NCI-H1105 treated with DMSO at 0.1 percent for 48 hours (cell line): ENCODE measurements at regions not wholly inside any gene's neighbourhood (a gene's known extent, or its start where the extent isn't known, plus 50 kb on each side); places are given as distances from the start of the nearest gene placed in this dataset.

ENCODE experiments used
- DNase-seq: peaks from one replicate; lab custom pipeline; 2025; lab: John Stamatoyannopoulos, UW

DNA sequence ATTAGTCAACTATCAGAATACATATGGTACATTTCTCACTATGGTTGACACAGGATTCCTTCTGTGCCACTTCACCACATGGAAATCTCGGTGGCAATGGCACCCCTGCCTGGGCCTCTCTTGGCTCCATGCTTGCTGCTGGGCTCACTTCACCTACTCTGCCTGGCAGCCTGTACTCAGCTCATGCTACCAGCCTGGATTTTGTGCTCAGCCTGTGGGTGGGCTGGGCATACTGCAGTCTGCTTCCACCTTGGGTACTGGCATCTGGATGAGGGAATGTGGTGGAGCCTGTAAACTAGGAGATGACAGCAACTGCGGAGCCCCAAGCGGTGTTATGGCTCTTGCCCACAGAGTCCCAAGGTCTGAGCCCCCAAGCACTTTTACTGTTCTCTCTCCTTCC, 604.1 kb downstream of the MTRR start:
- DNase-seq = no peak

DNA sequence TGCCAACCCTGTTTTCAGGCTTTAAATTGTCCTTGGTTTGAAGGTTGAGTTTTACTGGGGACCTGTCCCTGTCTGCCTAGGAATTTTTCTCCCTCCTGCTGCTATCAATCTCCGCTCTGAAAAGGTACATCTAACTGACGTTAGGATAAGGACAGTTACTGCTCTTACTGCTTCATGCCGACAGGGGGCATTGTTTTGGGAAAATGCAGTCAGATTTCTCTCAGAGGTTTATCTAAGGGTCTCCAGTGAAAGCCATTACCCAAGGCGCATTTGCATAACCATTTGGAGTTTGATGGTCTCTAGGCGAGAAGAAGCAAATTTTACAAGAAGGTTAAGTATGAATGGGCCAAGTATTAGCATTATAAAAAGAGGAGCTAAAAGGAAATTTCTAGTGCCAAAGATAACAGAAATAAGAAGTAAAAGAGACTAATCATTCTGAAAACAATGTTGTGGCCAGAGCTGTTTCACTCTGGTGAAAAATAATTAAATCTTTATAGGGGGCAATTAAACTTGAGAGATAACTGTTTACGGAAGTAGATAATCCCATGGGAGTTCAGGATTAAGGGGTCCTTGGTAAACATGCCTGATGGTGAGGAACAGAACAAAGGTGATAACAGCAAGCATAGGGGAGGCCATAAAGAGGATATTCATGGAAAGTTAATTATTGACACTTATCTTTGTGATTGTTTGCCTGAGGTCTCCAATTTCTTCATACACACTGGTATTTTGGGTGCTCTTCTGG, 605.0 kb downstream of the MTRR start:
- no peak for DNase-seq

DNA sequence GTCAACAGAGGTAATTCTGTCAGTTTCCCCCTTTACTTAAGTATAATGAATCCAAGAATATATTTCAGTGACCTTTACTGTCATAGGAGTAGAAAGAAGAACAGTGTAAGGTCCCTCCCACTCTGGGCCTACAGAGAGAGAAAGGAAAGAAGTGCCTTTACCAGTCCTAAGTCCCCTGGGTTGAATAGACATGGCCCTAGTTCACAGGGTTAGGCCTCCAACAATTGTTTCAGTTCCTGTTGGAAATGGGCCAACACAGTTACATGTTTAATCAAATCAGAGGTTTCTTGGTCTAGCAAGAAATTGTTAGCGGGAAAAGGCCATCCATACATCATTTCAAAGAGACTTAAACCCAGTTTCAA, 605.6 kb downstream of the MTRR start:
- DNase-seq = no peak

DNA sequence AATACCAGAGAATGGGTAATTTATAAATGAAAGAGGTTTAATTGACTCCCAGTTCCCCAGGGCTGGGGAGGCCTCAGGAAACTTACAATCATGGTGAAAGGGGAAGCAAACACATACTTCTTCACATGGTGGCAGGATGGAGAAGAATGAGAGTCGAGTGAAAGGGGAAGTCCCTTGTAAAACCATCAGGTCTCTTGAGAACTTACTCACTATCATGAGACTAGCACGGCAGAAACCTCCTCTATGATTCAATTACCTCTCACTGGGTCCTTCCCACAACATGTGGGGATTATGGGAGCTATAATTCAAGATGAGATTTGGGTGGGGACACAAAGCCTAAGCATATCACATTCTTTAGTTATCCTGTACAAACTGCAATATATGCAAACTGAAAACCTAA, 609.4 kb downstream of the MTRR start:
- no peak for DNase-seq

DNA sequence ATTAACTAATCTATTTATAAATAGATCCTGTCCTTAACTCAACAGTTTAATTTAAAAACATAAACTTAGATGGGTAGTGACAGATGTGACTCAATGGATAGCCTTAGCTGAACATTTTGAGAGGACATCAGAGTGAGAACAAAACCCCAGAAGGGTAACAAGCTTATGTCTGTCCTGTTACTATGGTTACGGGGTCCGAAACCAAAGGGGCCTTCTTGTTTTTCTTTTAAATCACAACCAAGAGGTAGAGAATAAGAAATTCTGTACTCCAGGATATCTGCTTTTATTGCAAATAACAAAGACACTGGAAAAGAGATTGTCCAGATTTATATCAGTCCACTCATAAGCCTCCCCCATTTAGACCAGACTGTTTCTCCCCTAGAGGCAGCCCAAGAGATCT, 612.1 kb downstream of the MTRR start:
- DNase-seq = no peak

DNA sequence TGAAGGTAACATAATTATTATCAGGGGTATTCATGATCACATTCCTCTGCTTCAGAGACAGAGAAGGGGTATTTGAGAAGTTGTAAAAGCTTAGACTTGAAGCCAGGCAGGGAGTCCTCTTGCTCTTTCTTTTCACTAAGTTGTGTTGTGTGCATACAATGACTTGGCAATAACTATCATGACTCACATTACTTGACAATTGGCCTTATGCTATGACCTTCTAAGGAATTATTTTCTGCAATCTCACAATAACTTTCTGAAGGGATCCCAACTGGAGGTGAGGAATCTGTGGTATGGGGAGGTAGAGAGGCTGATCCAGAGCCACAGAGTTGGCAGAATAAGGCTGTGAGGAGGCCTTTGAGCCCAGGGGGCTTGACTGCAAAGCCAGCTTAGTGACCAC, 622.3 kb downstream of the MTRR start:
- no peak for DNase-seq

DNA sequence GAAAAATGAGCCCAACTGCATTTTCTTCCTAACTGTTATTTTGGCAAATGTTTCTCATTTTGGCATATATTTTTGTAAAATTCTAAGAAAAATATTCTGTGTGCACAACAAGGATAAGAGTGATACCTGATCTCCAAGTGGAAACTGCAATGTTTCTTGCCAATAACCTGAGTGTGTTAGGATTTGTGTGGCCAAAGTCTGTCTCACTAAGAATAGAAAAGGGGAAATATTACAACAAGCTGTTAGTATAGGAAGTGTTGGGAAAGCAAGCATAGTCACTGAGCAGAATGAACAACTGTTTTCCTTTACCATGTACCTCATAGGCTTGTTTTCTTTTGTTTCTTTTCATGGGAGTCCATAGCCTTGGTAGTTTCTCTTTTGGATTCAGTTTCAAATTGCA, 624.2 kb downstream of the MTRR start:
- peak; percentile 64 for DNase-seq

DNA sequence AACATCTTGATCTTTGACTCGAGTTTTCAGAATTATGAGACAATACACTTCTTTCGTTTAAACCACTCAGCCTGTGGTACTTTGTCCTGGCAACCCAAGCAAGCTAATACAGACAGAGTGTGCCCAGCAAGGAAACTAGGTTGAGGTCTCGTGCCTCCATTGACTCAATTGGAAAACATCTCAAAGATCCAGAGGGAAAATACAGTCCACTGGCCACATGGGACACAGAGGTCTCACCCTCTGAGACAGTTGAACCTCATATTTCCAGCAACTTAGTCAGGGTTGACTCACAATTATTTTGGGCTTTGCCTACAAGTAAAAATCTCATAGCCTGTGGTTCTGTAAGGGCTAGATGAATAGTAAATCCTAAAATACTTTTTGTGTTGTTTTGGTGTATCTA, 631.5 kb downstream of the MTRR start:
- DNase-seq = no peak

DNA sequence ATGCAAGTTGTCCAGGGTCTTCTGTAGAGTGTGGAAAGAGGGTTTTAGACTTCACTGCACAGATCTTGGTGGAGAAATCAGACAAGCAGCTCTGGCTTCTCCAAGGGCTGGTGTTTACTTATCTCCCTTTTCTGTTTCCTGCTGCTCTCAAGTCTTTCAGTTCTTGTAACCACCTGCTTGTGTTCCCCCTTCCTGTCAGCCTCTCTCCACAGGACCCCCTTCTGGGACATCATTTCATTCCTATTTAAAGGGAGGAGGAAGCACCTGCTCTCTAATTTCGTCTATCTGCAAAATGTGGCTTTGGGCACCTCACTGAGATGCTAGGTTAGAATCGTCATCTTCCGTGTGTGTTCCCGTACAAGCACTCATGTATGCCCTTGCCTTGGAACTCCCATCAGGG, 636.2 kb downstream of the MTRR start:
- DNase-seq = no peak

DNA sequence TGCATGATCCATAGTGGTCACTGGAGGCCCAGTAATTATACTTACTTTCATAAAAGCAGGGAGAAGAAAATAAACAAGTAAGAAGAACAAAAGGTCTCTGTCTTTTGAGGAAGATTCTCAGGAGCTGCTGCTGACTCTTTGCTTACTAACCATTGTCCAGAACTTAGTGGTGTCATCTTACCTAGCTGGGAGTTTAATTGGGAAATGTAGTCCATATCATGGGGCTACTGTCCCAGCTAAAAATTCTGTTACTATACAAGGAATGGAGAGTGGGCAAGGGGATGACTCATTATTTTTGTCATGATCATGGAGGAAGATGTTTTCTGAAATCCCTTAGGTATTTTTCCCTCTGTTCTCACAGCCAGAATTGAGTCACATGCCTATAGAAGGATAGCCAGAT, 639.3 kb downstream of the MTRR start:
- DNase-seq = no peak

DNA sequence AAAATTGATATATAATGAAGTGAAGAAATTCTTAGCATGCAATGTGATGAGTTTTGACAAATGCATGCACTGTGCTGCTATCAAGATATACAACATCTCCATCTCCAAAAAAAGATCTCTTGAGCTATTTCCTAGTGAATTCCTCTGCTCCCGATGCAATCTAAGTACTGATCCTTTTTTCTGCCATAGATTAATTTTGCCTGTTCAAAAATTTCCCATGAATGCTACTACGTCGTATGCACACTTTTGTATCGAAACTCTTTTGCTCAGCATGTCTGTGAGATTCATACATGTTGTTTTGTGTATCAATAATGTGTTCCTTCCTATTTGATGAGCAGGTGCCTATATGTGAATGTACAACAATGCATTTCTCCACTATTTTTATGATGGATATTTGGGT, 647.4 kb downstream of the MTRR start:
- DNase-seq = no peak

DNA sequence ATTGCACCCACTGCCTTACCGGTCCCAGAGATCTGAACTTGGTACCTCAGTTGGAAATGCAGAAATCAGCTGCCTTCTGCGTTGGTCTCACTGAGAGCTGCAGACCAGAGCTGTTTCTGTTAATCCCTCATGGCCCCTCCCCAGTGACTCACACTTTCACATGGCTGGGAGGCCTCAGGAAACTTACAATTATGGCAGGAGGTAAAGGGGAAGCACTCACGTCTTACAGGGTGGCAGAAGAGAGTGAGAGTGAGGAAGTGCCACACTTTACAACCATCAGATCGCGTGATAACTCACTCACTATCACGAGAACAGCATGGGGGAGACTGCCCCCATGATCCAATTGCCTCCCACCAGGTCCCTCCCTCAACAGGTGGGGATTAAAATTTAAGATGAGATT, 648.5 kb downstream of the MTRR start:
- no peak for DNase-seq

DNA sequence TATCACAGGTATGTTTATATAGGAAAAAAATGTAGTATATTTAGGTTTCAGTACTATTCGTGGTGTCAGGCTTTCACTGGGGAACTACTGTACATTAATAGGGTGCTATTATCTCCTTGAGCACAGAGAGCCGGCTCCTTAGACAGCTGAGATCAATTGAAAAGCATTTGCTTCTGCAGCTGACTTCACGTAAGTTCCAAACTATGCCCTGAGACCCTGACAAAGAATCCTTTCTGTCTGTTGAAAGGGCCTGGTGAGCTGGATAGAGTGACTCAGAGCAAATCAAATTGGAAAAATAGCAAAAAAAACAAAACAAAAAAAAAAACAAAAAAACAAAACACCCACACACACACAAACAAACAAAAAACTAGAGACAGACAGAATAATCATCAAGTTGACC, 652.0 kb downstream of the MTRR start:
- no peak for DNase-seq

DNA sequence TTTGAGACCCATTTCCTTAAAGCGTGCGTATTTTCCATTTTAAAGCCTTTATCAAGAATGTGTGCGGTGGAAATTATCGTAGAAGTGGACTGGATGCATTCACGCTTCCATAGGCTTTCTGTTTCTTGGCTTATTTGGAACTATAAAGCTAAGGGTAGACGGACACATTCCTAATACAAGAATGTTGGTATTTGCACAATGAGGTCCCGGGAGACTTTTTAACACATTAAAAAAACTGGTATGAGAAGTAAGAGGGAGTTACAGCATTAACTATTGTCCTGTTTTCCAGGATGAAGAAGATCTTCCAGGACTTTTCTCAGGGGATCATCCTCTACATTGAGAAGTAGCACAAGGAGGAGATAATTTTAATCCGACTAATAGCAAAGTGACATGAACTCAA, 653.0 kb downstream of the MTRR start:
- no peak for DNase-seq

DNA sequence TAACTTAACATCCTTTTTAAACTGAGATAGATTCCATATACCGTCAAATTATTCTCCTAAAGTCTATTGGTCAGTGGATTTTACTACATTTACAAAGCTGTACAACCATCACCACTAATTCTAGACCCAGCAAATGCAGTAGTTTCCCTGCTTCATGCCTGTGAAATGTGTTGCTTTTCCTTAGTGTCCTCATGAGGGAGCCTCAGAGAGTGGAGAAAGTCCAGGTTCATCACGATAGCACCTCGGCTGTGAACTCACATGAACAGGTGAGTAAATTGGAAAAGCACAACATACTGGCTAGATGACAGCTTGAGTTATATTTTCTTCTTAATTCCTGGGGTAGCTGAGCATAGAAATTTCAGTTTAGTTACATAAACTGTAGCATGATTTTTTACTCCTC, 653.7 kb downstream of the MTRR start:
- DNase-seq = no peak

DNA sequence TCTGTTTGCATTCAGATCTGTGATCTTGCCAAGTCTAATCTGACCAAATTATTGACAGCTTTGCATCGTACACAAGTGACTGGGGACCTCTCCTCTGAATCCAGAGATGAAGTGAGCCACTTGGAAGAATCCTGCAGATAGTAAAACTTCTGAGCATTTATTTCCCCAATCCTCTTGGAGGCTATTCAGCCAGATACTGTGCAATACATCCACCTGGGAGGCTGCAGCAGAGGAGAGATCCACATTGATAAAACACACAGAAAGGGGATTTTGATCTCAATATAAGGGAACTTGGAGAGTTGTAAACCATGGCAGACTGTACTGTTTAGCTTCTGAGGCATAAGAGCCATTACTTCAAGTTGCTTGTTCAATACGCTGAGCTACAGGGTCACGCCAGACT, 654.6 kb downstream of the MTRR start:
- DNase-seq = no peak

DNA sequence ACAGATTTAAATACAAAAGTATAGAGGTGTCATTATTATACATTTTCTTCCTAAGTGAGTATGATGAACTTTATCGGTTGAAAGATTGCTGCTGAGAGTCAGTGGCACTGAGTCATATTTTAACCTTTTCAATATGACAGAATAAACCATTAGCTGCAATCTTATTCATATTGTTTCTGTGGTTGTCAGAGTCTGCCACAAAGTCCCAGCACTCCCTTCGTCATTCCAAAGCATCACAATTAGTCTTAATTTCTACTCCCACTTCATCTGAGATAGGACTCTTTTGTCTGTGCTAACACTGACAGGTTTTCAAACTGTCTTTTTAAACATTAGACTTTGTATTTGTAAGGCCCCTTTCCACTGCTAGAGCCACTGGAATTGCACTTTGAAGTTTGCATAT, 656.9 kb downstream of the MTRR start:
- no peak for DNase-seq

DNA sequence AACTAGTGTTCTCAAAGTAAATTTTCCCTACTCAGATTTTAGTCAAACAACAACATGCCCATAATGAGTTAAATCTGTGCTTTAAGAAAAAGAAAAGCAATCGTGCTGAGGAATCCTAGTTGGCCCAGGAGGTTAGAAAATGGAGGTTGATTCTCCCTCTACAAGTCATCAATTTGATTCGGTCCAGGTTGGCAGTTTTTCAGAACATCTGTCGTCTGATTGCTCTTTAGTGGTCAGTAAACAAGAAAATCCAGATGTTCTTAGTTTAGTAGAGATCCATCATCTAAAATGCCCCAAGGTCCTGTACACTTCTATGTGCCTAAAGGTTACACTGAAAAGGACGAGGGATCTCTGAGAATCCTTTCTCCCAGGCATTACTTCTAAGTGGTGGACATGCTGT, 659.2 kb downstream of the MTRR start:
- no peak for DNase-seq

DNA sequence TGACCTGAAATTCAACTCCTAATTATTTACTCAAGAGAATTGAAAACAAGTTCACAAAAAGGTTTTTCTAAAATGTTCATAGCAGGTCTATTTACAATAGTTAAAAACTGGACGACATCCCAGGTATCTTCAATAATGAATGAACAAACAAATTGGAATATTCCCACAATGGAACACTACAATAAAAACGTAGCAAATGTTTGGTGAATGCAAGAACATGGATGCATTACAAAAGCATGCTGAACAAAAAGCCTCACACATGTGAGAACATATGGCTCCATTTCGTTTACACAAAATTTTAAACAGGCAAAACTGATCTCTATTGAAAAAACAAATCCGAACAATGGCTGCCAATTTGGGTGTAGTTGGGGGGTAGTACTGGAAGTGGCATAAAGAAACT, 669.9 kb downstream of the MTRR start:
- DNase-seq = peak; percentile 14

DNA sequence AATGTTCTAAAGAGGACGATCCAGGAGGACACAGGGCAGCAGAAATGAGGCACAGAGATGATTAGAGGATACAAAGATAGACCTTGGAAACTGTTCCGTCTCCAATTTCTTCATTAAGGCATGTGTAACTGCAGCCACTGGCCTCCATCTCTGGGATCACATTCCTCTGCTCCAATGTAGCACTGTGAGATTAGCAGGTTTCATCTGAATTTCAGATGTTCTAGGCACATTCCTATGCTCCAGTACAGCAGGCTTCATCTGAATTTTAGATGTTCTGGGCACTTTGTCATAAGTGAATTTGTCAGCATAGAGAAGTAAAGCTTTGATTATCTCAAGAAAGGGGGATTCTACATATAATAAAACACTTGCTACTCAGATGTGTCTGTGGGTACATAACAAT, 671.4 kb downstream of the MTRR start:
- no peak for DNase-seq

DNA sequence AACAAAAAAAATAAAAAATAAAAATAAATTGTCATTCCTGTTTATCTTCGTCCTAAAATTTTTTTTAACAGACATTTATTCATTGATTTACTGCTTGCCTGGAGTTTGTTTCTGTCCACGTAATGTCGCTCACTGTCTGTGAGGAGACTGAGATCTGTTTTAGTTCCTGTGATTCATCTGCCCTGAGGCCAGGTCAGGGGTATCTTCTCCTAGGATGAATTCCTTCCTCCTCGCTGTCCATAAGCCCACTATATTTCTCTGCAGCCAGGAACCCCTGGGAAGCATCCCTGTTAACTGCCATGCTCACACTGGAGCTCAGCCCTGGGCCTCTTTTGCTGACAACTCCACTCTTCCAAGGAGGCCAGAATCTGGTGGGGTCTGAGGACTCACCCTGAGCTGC, 682.0 kb downstream of the MTRR start:
- DNase-seq = no peak

DNA sequence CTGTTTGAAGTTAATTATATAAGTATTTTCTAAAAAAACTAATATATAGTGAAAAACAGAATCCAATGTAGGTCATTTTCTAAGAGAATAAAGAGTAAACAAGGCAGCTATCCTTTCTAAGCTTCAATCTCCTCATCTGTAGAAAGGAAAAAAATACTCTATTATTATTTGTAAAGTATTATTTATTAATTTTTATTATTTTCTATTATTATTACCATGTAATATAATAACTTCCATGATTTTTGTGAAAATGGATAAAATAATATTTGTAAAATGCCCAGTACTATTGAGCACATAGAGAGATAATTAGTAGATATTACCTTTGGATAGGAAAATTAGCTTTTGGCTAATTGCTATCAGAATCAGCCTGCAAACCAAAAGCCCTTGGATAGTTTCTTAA, 684.4 kb downstream of the MTRR start:
- no peak for DNase-seq

DNA sequence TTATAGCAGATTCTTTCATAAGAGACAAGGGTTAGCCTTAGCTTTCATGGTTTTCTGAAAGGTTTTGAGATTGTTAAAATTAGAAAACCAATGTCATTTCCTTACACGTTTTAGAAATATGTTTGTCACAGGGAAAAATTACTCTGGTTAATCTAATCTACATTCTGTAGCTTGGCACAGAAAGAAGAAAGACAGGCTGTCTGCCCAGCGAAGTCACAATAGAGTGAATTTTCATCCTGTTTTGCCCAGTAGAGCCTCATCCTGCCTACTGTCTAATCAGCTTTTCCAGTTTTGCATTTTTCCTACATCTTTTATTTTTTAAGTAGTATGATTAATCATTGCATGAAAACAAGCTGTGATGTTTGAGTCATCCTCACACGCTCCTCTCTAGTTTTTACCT, 688.8 kb downstream of the MTRR start:
- DNase-seq = no peak

DNA sequence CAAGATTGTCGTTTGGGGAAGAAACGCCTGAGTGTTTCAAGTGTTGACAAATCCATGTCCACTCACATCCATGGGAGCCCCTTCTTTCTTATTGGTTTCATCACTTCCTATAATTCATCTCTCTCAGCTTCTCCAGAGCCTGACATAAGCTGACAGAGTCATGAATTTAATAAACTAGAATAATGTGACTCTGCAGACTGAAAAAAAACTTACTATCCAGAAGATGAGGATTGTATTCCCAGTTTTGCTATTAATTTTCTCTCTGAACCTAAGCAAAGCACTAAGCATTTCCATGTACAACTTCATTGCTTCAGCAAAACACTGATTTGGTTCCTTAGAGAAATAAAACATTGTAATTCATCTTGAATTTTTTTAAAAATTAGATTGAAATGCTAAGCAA, 691.8 kb downstream of the MTRR start:
- no peak for DNase-seq
